ENCODE measurements at regions not wholly inside any gene's neighbourhood (a gene's known extent, or its start where the extent isn't known, plus 50 kb on each side); places are given as distances from the start of the nearest gene placed in this dataset.

DNA sequence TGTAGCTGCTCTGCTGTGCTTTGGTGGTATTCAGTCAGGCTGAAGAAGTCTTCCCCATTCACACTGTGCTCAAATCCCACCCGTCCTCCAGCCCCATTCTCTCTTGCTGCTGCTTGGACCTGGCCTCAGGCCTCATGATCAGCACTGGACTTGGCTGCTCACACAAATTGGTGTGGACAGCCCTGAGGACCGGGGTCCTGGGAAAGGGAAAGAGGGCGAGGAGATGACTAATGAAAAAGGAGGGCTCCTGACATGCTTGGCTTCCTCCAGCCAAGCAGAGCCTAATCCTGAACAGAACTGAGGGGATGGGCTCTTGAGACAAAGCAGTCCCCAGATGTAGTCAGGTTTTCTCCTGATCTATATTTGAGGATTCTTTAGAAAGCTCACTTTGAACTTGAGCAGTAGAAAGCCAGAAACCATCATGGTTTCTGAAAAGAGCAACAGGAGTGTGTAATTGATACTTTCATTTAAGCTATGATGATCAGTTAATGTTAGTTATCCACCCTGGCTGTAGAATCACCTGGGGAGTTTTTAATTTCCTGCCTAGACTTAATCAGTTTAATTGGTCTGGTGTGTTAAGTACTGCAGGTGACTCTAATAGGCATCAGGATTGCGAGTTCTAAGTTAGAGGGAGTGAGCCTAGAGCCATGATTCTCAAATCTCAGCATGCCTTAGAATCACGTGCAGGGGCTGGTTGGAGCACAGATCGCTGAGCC lies 79.4 kb upstream of the THBS1 start:
- TF ChIP-seq, protein P1, sequence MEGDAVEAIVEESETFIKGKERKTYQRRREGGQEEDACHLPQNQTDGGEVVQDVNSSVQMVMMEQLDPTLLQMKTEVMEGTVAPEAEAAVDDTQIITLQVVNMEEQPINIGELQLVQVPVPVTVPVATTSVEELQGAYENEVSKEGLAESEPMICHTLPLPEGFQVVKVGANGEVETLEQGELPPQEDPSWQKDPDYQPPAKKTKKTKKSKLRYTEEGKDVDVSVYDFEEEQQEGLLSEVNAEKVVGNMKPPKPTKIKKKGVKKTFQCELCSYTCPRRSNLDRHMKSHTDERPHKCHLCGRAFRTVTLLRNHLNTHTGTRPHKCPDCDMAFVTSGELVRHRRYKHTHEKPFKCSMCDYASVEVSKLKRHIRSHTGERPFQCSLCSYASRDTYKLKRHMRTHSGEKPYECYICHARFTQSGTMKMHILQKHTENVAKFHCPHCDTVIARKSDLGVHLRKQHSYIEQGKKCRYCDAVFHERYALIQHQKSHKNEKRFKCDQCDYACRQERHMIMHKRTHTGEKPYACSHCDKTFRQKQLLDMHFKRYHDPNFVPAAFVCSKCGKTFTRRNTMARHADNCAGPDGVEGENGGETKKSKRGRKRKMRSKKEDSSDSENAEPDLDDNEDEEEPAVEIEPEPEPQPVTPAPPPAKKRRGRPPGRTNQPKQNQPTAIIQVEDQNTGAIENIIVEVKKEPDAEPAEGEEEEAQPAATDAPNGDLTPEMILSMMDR (IDR thresholded peaks at IDR 0.05), result no peak

DNA sequence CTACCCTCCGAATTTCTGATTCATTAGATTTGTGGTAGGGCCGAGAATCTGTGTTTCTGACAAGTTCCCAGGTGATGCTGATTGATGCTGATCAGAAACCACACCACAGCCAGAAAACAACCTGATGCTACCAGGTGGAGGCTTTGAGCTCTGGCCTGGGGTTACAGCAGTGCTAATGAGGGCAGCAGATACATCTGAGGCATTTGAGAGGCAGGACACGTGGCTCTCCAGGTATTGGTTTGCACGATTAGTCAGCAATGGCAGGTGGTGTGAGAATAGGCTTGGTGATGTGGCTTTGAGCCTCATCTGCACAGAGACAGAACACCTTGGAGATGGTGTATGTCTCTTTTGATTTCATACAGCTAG lies 78.8 kb upstream of the THBS1 start:
- TF ChIP-seq, protein P1 (IDR thresholded peaks at IDR 0.05), result no peak

DNA sequence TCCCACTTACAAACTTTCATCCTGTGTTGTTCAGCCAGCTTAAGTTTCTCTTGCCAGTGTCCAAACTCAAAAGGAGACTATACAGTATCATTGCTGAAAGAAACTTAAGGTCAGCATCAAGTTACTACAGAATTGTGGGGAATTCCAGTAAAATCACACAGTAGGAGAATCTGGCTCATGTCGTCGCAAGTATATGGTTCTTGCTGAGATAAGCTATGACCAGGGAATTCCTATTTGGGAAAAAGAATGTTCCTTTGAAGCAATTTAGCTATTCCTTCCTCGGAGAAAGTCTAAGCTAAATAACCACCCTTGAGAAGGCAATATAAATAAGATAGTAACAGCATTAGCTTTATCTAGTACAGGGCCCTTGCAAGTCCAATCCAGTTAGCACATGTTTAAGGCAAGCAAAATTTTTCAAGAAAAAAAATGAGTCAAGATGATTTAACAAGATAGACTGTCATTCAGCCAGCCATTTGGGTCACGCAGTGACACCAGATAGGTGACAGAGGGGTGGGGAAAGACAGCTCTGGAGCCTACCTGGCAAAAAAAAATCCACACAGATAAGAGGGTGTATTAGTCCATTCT lies 78.2 kb upstream of the THBS1 start:
- TF ChIP-seq, protein P1 (IDR thresholded peaks at IDR 0.05), result no peak

DNA sequence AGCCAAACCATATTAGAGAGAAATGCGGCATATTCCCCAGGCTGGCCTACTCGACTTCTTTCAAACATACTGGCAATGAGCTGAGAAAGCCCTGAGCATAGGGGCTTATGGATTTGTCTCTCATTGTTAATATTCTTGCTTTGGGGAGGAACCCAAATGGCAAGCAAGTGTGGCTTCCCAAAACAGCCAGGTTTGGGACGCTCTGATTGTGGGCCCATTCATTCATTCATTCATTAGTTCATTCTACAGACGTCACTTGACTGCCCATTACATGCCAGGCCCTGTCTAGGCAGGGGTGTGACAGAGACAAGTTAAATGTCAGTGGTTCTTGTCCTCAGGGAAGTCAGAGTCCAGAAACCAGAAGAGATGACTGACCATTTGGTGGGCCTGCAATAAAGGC lies 77.4 kb upstream of the THBS1 start:
- TF ChIP-seq, protein P1 (IDR thresholded peaks at IDR 0.05), result no peak

DNA sequence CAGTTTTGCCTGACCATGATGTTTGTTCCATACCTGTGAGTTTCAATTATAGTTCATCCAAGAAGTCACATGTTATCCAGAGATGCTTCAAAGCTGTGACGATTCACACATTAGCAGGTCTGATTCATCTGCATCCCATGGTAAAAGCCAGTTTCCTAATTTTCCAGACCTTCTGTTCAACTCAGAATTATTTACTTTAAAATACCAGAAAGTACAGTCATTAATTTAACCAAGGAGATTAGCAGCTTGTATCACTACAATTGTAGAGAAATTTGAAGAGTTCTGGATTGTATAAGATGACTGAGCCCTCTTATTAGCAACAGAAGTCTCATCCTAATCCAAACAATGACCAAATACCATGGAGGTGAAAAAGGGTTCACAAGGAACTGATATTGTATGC lies 76.1 kb upstream of the THBS1 start:
- TF ChIP-seq, protein P1 (IDR thresholded peaks at IDR 0.05), result no peak

DNA sequence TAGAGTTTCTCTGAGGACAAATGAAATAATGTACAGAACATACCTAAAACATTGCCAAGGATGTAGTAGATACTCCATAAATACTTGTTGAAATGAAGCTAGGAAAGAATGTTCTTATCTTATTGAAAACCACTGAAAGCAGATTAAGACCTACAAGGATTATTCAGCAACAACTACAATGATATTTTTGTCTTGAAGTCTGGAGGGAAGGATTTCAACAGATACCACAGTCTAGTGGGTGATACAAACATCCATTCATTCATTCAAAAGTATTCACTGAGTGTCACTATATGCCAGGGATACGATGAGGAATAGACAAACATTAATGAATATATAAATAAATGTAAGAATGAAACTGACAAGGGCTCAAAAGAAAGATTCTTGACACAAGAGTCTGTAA lies 74.7 kb upstream of the THBS1 start:
- TF ChIP-seq, protein P1 (IDR thresholded peaks at IDR 0.05), result no peak

DNA sequence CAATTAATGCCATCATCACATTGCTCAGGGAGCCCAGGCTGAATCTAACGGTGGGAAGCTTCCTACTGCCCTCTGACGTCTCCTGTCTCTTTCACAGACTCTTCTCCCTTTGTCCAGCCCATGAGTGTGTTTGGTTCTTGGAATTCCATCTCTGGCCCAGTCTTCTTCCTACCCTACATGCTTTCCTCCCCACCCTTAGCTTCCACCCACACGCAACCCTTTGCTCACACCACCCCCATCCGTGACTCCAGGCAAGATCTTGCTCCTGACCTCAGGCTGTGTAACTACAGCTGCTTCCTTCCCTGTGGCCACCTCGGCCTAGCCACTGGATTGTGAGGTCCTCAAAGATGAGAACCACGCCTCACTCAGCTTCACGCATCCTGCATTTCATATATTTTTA lies 72.3 kb upstream of the THBS1 start:
- TF ChIP-seq, protein P1 (IDR thresholded peaks at IDR 0.05), result no peak

Measured in LNCAP (cell line).